ENCODE measurements at regions not wholly inside any gene's neighbourhood (a gene's known extent, or its start where the extent isn't known, plus 50 kb on each side); places are given as distances from the start of the nearest gene placed in this dataset.

- no peak for TF ChIP-seq CTCF (IDR thresholded peaks at IDR 0.05)
- TF ChIP-seq POLR2A (IDR thresholded peaks at IDR 0.05), result no peak
- peak in 2 of 4 donors; percentile 4 to 20 for TF ChIP-seq POLR2AphosphoS5 (IDR thresholded peaks at IDR 0.05)
- no peak for TF ChIP-seq EP300 (IDR thresholded peaks at IDR 0.05)
Measured at GRCh38 chr7:25861601-25862260, 290.3 kb upstream of the NFE2L3 start.

All from sigmoid colon (tissue), 4 donors.